H1 (cell line): ENCODE measurements at regions not wholly inside any gene's neighbourhood (a gene's known extent, or its start where the extent isn't known, plus 50 kb on each side); places are given as distances from the start of the nearest gene placed in this dataset.

ENCODE experiments used
- GABPA ChIP-seq: IDR thresholded peaks from 2 replicates; pipeline ENCODE4 v1.6.1; 2011; ENCODE audit warnings: mild to moderate bottlenecking, low read length, moderate library complexity, borderline replicate concordance; ENCODE audit not compliant: insufficient read depth
- NRF1 ChIP-seq: IDR thresholded peaks from 2 replicates; pipeline ENCODE4 v1.6.1; 2011; ENCODE audit warnings: mild to moderate bottlenecking, low read depth, low read length, improper control_type of control experiment
- TF ChIP-seq, protein P1 (sequence below): fragments of 300-600 bp; sonication (generic); IDR thresholded peaks from 2 replicates; pipeline ENCODE4 v1.7.1; 2012; ENCODE audit warnings: low read length, moderate library complexity, mild to moderate bottlenecking, inconsistent platforms; ENCODE audit not compliant: insufficient replicate concordance
- TF ChIP-seq, protein P2 (sequence below), 3 experiments: IDR thresholded peaks; 1 replicate in 2 of 3; 2 replicates in 1 of 3; pipeline versions ENCODE4 v1.5.1 to v1.6.1; 2011; ENCODE audit warnings: low read length in 3 of 3, mild to moderate bottlenecking in 3 of 3, inconsistent platforms in 2 of 3, low read depth in 1 of 3, moderate library complexity in 1 of 3; ENCODE audit not compliant: insufficient read depth in 1 of 3; ENCODE audit errors: control extremely low read depth in 1 of 3
- TF ChIP-seq, protein P3 (sequence below): IDR thresholded peaks from 2 replicates; pipeline ENCODE4 v1.6.1; 2011; ENCODE audit warnings: low read length, improper control_type of control experiment
- TF ChIP-seq, protein P4 (sequence below): IDR thresholded peaks from 2 replicates; pipeline ENCODE4 v1.6.1; 2012; ENCODE audit warnings: low read length, inconsistent platforms

DNA sequence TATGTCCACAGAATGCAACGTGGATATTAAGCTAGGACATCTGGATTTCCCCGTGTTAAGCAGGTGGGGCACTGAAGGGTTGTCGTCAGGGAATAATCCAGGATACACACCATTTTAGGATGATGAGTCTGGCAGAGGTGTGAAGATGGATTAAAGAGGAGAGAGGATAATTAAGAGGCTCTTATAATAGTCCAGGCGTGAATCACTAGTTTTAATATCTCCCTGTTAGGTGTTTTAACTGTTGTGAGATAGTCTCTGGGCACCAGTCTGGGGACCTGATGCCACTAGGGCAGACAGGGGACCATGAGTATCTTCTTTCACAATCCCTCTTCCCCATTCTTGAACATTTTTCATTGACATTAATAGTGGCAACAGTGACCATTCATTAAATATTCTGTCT, 216.7 kb downstream of the TBX5 start:
- TF ChIP-seq GABPA (no peak), NRF1 (no peak)
- TF ChIP-seq, protein P1, sequence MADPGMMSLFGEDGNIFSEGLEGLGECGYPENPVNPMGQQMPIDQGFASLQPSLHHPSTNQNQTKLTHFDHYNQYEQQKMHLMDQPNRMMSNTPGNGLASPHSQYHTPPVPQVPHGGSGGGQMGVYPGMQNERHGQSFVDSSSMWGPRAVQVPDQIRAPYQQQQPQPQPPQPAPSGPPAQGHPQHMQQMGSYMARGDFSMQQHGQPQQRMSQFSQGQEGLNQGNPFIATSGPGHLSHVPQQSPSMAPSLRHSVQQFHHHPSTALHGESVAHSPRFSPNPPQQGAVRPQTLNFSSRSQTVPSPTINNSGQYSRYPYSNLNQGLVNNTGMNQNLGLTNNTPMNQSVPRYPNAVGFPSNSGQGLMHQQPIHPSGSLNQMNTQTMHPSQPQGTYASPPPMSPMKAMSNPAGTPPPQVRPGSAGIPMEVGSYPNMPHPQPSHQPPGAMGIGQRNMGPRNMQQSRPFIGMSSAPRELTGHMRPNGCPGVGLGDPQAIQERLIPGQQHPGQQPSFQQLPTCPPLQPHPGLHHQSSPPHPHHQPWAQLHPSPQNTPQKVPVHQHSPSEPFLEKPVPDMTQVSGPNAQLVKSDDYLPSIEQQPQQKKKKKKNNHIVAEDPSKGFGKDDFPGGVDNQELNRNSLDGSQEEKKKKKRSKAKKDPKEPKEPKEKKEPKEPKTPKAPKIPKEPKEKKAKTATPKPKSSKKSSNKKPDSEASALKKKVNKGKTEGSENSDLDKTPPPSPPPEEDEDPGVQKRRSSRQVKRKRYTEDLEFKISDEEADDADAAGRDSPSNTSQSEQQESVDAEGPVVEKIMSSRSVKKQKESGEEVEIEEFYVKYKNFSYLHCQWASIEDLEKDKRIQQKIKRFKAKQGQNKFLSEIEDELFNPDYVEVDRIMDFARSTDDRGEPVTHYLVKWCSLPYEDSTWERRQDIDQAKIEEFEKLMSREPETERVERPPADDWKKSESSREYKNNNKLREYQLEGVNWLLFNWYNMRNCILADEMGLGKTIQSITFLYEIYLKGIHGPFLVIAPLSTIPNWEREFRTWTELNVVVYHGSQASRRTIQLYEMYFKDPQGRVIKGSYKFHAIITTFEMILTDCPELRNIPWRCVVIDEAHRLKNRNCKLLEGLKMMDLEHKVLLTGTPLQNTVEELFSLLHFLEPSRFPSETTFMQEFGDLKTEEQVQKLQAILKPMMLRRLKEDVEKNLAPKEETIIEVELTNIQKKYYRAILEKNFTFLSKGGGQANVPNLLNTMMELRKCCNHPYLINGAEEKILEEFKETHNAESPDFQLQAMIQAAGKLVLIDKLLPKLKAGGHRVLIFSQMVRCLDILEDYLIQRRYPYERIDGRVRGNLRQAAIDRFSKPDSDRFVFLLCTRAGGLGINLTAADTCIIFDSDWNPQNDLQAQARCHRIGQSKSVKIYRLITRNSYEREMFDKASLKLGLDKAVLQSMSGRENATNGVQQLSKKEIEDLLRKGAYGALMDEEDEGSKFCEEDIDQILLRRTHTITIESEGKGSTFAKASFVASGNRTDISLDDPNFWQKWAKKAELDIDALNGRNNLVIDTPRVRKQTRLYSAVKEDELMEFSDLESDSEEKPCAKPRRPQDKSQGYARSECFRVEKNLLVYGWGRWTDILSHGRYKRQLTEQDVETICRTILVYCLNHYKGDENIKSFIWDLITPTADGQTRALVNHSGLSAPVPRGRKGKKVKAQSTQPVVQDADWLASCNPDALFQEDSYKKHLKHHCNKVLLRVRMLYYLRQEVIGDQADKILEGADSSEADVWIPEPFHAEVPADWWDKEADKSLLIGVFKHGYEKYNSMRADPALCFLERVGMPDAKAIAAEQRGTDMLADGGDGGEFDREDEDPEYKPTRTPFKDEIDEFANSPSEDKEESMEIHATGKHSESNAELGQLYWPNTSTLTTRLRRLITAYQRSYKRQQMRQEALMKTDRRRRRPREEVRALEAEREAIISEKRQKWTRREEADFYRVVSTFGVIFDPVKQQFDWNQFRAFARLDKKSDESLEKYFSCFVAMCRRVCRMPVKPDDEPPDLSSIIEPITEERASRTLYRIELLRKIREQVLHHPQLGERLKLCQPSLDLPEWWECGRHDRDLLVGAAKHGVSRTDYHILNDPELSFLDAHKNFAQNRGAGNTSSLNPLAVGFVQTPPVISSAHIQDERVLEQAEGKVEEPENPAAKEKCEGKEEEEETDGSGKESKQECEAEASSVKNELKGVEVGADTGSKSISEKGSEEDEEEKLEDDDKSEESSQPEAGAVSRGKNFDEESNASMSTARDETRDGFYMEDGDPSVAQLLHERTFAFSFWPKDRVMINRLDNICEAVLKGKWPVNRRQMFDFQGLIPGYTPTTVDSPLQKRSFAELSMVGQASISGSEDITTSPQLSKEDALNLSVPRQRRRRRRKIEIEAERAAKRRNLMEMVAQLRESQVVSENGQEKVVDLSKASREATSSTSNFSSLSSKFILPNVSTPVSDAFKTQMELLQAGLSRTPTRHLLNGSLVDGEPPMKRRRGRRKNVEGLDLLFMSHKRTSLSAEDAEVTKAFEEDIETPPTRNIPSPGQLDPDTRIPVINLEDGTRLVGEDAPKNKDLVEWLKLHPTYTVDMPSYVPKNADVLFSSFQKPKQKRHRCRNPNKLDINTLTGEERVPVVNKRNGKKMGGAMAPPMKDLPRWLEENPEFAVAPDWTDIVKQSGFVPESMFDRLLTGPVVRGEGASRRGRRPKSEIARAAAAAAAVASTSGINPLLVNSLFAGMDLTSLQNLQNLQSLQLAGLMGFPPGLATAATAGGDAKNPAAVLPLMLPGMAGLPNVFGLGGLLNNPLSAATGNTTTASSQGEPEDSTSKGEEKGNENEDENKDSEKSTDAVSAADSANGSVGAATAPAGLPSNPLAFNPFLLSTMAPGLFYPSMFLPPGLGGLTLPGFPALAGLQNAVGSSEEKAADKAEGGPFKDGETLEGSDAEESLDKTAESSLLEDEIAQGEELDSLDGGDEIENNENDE, result no peak
- TF ChIP-seq, protein P2, sequence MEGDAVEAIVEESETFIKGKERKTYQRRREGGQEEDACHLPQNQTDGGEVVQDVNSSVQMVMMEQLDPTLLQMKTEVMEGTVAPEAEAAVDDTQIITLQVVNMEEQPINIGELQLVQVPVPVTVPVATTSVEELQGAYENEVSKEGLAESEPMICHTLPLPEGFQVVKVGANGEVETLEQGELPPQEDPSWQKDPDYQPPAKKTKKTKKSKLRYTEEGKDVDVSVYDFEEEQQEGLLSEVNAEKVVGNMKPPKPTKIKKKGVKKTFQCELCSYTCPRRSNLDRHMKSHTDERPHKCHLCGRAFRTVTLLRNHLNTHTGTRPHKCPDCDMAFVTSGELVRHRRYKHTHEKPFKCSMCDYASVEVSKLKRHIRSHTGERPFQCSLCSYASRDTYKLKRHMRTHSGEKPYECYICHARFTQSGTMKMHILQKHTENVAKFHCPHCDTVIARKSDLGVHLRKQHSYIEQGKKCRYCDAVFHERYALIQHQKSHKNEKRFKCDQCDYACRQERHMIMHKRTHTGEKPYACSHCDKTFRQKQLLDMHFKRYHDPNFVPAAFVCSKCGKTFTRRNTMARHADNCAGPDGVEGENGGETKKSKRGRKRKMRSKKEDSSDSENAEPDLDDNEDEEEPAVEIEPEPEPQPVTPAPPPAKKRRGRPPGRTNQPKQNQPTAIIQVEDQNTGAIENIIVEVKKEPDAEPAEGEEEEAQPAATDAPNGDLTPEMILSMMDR (IDR thresholded peaks at IDR 0.05; ENCODE audit: control extremely low read depth in 1 of 3, insufficient read depth in 1 of 3, low read depth in 1 of 3, low read length in 3 of 3), result no peak
- TF ChIP-seq, protein P3, sequence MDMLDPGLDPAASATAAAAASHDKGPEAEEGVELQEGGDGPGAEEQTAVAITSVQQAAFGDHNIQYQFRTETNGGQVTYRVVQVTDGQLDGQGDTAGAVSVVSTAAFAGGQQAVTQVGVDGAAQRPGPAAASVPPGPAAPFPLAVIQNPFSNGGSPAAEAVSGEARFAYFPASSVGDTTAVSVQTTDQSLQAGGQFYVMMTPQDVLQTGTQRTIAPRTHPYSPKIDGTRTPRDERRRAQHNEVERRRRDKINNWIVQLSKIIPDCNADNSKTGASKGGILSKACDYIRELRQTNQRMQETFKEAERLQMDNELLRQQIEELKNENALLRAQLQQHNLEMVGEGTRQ, result no peak
- TF ChIP-seq, protein P4, sequence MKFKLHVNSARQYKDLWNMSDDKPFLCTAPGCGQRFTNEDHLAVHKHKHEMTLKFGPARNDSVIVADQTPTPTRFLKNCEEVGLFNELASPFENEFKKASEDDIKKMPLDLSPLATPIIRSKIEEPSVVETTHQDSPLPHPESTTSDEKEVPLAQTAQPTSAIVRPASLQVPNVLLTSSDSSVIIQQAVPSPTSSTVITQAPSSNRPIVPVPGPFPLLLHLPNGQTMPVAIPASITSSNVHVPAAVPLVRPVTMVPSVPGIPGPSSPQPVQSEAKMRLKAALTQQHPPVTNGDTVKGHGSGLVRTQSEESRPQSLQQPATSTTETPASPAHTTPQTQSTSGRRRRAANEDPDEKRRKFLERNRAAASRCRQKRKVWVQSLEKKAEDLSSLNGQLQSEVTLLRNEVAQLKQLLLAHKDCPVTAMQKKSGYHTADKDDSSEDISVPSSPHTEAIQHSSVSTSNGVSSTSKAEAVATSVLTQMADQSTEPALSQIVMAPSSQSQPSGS, result no peak
